Raji (cell line): ENCODE measurements at regions not wholly inside any gene's neighbourhood (a gene's known extent, or its start where the extent isn't known, plus 50 kb on each side); places are given as distances from the start of the nearest gene placed in this dataset.

Experiments
- POLR2A ChIP-seq: IDR thresholded peaks from 2 replicates; pipeline ENCODE4 v1.6.1; 2011; ENCODE audit warnings: low read depth, low read length, control low read depth; ENCODE audit not compliant: insufficient read depth

DNA sequence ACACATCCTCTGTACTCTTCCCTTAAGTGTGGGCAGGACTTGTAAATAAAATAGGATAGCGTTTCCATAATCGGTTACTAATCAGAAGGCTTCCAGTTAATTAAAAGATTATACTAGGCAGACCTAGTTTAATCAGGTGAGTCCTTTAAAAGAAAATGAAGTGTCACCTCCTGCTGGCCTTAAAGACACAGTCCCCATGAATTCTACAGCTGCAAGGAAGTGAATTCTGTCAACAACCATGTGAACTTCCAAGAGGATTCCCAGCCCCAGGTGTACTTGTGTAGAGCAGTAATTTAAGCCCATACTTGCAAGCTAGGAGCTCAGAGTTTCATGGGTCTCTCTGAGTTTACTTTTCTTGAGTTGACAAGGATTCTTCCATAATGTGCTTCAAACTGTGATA lies 918.3 kb downstream of the DTWD2 start:
- no peak for TF ChIP-seq POLR2A

DNA sequence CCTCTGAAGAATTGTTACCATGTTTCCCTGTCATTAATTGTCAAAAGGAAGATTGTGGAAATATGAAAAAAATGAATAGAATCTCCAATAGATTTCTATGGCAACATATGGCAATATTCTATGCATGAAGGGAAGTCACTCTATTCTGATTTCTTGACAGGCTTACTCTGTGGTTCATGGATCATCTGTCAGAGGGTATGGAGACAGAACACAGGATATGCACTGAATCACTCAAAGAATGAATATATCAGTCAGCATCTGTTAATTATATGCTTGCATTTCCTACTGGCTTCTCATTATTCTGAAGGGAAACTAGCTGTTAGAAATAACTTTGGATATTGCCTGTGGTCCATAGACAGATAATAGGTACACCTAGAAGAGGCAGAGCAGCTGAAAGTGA lies 918.9 kb downstream of the DTWD2 start:
- no peak for TF ChIP-seq POLR2A

DNA sequence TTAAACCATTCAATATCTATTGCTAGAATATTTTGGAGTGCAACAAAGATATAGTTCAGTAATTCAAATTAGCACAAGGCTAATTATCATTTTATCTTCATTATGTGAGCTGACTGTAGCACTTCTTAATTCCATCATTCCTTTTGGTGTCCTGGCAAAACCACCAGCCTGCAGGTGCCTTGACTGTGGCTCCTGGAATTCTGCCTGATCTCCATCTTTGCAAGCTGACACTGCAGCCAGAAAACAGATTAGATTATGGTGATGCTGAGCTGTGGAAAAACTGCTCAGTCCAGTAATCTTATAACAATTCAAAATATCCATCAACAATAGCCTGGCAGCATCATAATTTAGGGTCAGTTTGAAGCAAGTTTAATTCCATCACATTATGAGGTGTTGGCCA lies 919.5 kb downstream of the DTWD2 start:
- TF ChIP-seq POLR2A: no peak

GRCh38 chr5:118060833-118061232 lies 927.5 kb downstream of the DTWD2 start:
- no peak for TF ChIP-seq POLR2A

- TF ChIP-seq POLR2A: no peak
Measured at GRCh38 chr5:118052503-118052902, 935.8 kb downstream of the DTWD2 start.

- TF ChIP-seq POLR2A: no peak
Measured at GRCh38 chr5:118044169-118044568, 944.2 kb downstream of the DTWD2 start.

DNA sequence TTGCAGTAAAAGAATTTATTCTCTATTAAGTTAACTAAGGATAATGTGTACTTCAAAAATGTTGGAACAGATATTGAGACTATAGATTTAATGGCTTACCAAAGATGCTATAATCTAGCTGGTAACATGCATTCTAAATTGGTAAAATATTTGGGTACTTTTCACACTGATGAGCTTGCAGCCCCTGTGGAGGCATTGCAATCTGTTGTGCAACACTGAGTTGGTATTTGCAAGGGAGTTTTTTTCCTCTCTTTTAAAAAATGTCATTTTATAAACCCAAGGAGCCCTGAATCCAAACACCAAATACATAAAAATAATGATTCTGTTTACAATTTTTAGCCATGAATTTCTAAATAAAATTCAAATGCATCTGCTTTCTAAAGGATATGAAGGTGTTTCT lies 944.8 kb downstream of the DTWD2 start:
- TF ChIP-seq POLR2A: no peak

- TF ChIP-seq POLR2A: no peak
Measured at GRCh38 chr5:118042076-118042475, 946.3 kb downstream of the DTWD2 start.

DNA sequence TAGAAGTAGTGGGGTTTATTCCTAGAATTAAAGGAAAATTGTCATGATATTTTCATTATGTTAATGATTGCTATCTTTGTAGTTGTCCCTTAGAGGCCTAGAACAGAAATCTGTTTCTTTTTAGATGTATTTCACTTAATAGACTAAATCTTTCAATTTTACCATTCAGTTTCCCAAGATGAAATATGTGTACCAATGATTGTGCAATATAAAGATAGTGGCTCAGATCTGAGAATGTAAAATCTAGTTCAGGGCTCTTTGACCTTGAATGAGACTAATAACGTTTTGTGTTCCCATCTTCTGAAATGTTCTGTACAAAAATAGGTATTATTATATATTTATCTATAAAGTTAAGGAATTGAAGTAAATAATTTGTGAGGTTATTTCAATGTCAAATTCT lies 947.9 kb downstream of the DTWD2 start:
- no peak for TF ChIP-seq POLR2A

- TF ChIP-seq POLR2A: no peak
Measured at GRCh38 chr5:118033686-118034338, 954.5 kb downstream of the DTWD2 start.

DNA sequence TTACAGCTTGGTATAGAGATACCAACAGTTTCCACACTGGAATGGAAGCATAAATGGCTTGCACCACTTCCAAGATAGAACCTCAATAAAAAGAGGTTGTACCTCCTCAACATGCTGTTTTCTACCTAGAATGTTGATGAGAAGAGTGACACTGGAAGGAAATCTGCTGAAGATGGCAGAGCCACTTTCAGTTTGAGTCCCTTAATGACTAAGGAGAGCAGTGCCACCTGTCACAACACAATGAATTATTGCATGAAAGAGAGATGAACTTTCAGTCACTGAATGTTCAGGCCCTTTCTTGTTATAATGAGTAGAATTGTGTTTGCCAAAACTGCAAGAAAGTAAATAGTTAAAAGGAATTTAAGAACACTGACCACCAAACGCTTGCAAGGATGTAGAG lies 958.5 kb downstream of the DTWD2 start:
- no peak for TF ChIP-seq POLR2A

DNA sequence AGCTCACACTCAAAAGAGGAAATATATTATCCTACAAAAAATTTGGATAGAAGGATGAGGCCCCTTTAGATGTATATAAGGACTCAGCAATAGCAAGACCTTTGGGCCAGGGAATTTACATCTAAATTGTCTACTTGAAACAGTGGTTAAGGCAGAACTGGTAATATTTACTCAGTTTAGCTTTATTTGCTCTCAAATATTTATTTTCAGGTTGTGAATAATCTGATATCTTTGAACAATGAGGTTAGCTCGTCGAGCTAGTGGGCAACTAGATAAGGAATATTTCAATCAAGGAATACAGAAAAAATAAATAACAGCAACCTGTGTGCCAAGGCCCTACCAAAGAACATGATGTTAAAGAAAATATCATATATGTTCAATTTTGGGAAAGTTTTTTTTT lies 966.3 kb downstream of the DTWD2 start:
- no peak for TF ChIP-seq POLR2A

- TF ChIP-seq POLR2A: no peak
Measured at GRCh38 chr5:118017536-118017935, 970.8 kb downstream of the DTWD2 start.

DNA sequence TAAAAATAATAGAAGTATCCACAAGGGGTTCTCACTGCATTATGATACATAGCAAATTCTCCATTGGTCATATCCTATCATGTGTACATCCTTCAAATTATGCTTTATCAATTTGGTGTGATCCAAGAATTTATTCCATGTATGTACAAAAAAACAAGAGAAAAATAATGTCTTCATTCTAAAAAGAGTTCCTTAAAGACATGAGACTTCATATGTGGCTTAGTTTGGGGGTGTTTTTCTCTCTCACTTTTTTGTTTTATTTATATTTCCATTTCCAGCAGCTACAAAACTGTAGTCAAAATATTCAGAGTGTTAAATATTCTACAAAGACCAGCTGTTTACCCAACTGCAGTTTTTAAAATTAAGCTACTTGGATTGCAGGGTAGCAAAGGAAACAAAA lies 972.0 kb downstream of the DTWD2 start:
- TF ChIP-seq POLR2A: no peak

GRCh38 chr5:118015511-118015910 lies 972.8 kb downstream of the DTWD2 start:
- no peak for TF ChIP-seq POLR2A

DNA sequence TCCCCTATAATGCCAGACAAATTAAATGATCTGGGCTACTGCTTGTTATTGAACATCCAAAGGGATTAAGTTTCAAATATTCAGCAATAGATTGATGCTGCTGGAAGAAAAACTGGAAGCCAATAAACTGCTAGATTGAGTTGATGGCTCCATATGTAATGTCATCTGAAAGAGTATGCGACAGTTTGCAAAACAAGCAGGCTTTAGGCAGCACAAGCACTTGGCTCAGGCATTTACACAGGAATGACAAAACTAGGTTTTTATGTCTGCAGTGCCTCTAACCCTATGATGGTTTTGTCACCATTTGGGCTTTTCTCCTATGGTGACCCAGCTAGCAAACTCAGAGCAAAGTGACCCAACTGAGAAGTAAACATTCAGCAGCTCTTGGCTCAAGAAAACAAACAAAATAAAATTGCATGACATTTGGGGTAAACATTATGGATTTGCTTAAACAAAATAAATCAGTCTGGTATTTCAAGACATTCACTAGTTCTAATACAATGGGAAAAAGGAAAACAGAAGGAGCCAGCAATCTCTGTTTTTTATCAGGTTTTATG lies 978.5 kb downstream of the DTWD2 start:
- TF ChIP-seq POLR2A: no peak

DNA sequence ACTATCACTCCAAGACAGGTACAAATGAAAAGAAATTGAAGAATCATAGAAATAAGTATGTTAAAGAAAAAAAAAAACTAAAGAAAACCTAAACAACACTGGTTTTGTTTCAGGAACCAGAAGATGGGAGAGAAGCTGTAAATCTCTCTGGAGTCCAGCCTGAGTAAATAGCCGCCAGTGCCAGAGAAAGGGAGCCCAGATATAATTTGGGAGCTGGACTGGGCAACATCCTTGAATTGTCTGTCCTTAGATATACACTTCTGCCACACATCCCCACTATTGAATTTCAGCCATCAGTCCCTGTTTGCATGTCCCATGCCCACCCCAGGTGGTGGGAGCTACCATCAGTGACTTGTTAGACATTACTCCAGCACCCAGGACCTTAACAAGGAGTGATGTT lies 979.6 kb downstream of the DTWD2 start:
- TF ChIP-seq POLR2A: no peak

DNA sequence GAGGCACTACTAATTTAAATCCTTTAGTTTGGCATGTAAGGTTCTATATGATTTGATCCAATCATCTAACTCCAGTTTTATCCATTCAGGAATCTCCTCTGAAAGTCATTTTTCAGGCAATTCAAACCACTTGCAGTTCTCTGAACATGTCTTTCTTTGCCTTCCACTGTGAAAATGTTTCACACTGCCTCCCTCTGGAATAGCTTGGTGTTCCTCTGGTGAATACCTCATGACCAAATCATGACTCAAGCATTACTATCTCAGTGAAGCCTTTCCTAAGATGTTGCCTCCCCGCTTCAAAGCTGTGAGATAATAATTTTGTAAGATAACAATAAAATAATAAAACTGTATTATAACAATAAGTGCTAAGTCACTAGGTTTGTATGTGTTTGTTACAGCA lies 981.1 kb downstream of the DTWD2 start:
- no peak for TF ChIP-seq POLR2A

DNA sequence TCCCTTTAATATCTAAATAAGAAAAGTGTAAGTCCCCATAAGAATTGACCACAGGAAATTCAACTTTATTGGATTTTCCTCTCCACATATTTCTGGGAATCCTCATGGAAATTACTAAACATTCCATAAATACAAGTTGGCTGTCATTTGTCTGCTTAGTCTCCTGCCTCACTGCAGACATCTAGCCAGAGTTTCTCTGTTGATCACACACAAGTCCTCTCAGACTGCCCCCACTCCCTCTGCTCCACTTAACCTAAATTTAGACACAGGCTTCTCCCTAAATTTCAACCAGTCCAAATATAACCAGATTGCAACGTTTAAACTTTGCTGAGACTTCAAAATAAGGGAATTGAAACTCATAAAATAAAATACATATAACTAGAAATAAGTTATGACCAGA lies 982.1 kb downstream of the DTWD2 start:
- no peak for TF ChIP-seq POLR2A
